ENCODE measurements at regions not wholly inside any gene's neighbourhood (a gene's known extent, or its start where the extent isn't known, plus 50 kb on each side); places are given as distances from the start of the nearest gene placed in this dataset.
A peak's percentile ranks its signal among the peaks of the same experiment; 100 is the strongest.

DNA sequence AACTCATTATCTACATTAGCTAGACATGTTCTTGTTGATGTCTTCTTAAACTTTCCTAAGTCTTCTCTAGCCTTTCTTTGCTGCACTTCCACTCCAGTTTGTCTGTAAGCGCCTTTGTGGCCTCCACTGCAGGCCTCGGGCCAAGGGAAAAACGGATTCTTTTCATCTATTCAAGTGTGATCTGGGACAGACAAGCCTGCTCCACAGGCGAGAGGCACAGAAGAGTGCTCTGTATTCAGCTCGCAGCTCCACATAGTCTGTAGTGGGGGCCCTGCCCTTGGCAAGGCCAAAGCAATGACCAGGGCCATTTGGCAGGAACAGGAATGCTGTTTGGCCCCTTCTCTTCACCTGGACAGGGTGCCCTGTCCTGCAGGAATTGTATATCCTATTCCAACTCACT is 84.1 kb upstream of the BARX2 start:
- peak; percentile 89 for DNase-seq (ENCODE audit: low spot score)

DNA sequence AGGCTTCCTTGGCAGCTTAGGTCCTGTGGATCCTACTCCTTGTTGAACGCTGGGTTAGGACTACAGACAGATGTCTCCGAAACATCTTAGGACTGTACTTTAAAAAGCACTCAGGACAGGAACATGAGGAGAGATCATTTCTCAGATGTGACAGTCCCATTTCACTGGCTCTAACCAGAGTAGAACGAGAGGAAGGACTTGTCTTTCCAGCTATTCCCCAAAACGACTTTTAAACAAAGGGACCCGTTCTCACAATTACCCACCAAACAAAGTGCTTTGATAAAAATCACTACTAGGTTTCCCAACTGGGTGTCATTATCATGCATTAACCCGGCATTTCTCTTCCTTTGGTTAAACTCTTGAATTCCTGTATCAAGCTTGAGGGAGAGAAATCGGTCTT is 84.7 kb upstream of the BARX2 start:
- DNase-seq (ENCODE audit: low spot score), result no peak

DNA sequence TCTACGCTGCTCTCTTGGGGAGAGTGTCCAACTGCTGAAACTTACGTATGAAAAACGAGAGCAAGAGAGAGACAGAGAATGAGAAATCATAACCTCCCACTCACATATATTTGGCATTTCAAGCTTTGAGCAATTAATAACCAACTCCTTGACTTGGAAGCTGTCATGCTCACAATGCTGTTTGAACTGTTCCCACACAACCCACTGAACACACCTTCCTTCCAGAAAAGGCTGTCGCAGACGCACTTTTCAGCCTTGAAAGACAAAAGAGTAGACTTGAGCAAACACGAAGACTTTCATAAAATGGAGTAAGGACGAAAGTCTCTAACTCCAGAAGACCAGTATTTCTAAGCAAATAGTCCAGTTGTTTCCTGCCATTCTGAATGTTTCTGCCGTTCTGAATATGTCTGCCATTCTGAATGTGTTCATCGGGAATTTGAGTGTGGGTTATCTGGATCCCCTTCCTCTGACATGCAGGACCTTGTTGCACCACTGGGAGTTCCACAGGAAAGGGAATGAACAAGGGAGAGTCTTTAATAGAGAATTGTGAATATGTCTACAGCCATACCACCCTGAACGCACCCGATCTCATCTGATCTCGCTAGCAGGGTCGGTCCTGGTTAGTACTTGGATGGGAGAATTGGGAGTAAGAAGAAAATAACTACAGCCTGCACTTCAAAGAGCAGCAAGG is 86.2 kb upstream of the BARX2 start:
- DNase-seq (ENCODE audit: low spot score), result no peak

DNA sequence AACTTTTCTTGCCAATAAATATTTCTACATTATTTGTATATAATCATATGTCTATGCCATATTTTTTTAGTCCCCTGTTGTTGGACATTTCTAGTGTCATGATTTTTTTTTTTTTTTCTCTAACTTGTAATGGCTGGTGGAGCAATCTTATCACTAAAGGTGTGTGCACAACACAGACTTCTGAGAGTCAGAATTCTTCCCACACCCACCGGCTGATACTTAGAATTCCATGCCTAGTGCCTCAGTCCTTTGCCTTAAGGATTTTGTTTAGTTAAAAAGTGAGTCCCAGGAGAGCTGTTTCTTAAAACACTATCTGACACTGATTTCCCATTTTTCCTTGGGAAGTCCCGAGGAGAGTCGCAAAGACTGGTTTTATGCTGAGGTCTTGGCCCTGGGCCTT is 87.7 kb upstream of the BARX2 start:
- no peak for DNase-seq (ENCODE audit: low spot score)

DNA sequence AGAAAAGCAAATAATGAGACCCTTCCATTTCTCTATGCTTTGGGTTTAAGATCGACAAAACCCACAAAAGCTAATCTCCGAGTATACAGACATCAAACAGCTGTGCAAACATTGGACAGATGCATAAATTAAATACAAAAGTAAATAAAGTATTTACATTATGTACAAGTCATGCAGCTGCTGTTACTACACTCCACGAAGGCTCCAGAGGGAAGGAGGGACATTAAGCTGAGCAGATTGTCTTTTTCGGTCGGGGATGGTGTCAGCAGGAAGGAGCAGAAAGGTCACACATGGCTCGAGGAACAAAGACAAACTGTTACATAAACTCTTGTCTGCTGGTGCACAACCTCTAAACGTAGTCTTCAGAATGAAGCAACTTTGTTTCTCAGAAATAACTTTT is 88.8 kb upstream of the BARX2 start:
- DNase-seq (ENCODE audit: low spot score), result no peak

DNA sequence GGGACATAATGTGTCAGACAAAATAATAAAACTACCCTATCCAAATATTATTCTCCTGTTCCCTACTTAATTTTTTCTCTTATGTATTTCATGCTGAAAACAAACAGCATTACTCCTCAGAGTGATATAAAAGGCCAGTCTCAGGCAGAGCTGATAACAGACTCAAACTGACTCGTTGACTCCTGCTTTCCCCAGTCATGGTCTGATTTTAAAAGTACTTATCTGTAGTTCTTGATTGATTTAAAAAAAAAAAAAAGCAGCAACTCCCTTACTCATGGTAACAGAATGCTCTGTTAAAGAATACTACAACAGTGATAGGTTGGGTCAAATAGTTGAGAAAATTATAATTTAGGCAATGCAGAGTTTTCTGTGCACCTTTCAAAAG is 90.3 kb upstream of the BARX2 start:
- no peak for DNase-seq (ENCODE audit: low spot score)

DNA sequence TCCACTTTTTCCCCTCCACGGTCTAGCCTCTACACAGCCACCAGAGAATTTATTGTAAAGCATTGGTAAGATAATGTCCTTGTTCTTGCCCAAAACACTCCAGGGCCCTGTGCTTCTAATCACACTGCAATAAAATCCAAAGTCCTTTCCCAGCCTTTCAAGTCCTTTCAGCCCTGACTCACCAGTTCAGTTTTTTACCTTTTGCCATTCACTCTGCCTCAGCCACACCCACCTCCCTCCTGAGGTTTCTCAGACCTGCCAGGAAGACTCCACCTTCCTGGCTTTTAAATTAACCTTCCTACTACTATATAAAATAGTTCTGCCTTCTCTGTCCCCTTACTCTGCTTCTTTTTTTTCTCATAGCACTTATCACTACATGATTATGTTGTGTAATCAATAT is 91.0 kb upstream of the ARHGAP32 start:
- DNase-seq (ENCODE audit: low spot score), result no peak

DNA sequence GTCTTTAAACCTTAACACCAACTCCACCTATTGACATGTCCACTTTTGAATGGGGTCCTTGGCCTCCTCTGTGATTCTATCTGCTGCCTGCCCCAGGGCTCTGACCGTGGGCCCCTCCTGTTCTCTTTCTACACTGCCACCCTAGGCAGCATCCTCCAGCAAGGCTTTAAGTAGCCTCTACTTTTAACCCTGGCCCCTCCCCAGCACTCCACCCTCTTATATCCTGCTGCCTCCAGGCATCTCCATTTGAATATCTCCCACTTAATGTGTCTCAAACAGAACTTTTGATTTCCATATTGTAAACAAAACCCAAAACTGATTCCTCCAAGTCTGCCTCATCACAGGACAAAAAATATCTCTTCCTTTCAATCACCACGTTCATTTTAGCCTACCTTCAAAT is 90.5 kb upstream of the ARHGAP32 start:
- no peak for DNase-seq (ENCODE audit: low spot score)

DNA sequence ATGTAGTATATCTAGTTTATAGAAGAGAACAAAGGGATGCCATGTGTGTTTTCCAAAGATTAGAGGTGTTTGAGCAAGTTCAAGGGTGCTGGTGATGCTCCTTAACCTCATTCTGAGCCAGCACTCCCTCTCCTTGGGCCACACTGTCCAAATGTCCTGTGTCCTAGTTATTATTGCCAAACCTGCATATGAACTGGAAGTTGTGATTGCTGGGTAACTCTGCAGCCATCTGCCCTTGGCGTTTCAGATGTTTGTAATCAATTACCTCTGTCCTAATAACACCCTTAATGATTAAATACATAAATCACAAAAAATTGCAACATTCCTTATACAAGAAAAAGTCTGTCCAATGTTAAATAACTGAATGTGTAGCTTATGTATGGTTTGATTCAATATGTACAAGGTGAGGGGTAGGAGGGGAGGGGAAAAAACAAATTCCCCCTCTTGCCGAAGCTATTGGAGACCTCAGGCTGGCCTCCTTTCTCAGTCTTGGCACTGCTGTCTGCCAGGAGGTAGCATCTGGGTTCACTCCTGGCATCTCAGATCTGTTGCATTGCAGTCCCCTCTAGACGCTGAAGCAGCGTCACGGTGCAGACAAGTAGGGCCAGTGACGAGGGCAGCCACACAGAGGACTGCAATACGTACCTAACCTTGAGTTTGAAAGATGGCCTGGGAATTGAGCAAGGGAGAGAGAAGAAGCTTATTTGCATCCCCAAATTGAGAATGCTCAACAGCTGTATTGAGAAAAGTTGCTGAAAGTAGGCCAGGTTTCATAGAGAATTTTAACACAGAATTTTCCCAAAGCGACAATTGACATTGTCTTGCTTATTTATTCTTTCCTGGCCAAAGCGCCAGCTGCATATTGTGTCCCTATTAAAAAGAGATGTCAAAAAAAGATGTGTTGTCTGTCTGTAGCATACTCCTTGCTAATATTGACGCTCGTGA is 89.6 kb upstream of the ARHGAP32 start:
- DNase-seq (ENCODE audit: low spot score), result no peak

DNA sequence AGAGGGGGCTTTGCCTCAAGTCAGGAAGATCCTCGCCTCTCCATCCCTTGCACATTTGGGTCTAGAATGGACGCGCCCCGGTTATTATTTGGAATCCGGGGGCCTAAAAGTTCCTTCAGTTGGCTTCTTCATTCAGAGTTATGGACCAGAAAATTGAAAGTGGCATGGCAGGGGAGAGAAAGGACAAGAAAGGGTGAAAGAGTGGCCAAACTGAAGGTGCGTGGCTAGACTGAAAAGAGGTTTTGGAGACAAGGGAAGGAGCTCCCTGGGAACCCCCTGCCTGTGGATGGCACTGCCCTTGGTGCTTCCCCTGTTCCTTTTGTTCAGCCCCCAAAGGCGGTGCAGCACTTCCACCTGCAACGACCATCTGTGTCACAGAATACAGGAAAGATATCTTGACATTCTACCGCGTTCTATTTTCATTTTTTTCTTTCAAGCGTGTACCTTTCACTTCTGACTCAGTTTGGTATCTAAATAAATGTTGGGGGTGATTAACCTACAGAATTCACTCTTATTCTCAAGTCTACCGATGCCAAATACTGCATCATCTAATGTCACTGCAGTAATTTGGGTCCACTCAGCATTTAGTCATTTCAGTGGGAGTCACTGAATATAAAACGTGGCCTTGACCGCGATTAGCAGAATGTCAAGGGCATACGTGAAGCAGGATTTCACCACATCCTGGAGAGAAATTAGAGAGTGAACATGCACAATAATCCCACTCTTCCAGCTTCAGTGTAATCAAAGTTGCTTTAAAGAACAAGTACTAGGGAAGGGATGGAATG is 88.1 kb upstream of the ARHGAP32 start:
- DNase-seq (ENCODE audit: low spot score), result no peak

DNA sequence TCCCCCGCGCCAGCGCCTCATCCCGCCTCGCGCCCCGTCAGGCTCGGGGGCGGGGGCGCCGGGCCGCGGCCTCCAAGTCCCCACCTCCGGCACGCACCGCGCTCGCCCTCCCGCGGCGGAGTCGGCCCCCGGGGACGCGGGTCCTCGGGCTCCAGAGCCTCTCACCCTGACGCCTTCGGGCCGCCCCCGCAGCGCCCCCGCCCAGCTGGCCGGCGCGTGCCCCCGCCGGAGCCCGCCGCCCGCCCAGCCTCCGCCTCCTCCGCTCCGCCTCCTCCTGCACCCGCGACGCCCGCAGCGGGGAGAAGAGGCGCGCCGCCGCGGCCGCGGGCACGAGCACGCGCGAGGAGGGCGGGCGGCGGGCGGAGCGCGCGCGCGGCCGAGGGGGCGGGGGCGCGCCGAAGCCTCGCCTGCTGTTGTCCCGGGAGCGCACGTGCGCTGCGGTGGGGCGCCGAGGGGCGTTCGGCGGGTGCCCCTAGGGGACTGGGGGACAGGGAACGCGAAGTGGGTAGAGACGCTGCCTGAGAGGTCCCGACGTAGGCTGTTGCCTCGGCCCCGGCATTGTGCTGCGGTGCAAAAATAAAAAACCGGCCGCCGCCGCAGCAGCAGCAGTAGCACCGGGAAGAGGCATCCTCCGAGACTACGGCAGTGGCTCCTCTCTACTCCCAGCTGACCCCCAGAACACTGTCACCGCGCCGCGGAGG is 87.4 kb upstream of the ARHGAP32 start:
- peak; percentile 85 for DNase-seq (ENCODE audit: low spot score)

DNA sequence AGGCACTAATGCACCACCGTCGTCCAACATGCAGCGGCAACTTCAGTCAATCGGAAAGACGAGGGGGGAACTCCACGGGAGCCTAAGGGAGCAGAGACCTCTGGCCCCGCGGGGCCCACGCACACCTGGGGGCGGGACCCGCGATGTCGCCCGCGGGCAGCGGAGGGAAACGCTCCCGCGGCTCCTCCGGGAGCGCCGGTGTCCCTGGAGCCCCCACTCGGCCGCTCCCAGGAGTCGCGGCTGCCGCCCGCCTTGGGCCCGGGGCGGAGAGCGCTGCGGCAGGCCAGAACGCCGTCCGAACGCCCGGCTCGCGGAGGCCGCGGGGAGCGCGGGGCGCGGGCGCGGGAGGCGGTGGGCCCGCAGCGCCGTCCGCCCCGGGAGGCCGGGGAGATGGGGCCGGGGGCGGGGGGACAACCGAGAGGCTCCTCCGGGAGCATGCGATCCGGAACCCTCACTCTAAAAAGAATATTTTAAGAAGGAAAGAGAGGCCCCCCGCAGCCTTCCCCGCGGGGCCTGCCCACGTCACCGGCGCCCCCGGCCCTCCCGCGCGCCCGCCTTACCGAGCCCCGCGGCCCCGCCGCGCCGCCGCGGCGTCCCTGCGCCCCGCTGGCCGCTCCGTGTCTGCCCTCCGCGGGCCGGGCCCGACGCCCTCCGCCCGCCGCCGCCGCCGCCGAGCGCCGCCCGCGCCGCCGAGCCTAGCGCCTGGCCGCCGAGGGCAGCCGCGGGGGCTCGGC is 86.6 kb upstream of the ARHGAP32 start:
- DNase-seq (ENCODE audit: low spot score), result no peak

DNA sequence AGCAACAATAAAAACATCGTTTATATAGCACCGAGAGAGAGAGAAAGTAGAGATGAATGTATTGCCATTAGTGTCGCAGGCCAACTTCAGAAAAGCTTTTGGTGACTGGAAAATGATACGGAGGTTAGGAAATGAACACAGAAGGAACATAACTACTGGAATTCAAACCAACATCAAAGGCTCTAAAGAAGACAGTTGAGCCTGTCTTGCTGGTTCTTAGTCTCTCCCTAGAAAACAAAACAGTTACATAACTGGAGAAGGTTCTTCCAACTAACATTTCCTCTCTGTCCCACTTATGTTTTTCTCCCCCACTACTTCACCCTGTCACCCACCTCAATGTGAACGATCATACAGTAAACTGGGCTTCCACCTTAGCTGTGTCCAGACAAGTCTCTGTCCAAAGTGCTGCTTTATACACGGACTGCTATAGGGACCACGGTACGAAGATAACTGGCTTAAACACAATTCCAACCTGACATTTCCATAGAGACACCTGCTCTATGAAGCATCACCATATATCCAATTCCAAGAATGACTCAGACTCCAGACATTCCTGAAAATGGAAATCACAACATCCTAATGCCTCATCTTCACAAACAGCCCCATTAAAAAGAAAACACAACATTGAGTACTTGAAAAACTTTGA is 85.2 kb upstream of the ARHGAP32 start:
- no peak for DNase-seq (ENCODE audit: low spot score)

DNA sequence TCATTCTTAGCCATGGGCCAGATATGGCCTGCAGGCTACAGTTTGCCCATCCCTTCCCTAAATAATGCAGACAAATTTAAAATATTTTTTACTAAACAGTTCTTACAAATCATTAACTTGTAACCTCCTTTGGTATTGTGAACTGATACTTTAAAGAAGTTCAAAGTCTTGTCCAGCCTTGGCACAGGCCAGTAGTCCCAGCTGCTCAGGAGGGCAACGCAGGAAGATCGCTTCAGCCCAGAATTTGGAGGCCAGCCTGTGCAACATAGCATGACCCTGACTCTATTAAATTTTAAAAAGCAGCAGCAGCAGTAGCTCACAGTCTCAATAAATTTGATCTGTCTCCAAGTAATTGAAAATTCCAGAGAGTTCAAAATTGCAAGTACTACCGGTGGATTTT is 83.7 kb upstream of the ARHGAP32 start:
- no peak for DNase-seq (ENCODE audit: low spot score)

DNA sequence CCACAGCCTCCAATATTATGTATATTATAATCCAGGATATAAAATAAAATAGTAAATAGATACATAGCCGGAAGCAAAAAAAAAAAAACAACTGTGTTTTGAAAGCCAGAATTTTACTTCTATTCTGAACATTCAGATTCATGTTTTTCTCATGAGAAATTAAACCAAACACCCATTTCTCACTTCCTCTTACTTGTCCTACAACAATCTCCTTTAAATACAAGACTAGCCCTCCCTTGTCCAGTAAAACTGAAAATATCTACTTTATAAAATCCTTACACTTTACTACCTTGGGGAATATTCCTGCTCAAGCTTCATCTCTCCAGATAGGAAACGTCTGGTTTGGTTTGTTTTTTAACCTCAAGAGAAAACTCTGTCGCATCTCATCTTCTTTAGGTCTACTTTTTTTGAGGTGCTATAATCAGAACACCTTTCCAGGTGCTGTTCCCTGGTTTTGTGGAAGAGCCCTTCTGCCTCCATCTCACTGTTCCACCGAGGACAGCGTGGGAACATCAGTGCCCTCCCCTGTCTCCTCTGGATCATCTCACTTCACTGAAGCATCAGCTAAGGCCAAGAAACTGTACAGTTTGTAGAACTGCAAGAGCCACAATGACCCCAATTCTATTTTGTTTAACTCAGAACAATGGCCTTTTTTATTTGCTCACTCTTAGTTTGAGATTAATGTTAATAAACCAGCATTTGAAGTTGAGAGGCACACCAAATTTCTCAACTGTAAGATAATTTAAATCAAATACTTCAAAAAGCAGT is 82.0 kb upstream of the ARHGAP32 start:
- DNase-seq (ENCODE audit: low spot score), result no peak

DNA sequence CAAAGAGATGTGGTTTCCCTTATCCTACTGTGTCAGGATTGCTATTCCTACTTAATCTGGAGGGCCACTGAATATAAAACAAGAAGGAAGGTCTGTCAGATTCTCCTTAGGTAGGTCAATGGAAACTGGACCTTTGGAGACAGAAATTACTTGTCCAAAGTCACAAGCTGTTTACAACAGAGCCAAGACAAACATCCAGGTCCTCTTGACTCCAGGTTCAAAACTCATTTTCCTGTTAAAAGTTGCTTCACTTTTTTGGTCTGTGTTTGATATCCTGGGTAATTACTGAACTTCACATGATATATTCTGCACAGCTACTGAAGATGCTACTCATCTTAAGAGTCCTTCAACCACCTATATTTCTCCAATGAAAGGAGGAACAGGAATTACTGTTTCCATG is 81.2 kb upstream of the ARHGAP32 start:
- DNase-seq (ENCODE audit: low spot score), result no peak

DNA sequence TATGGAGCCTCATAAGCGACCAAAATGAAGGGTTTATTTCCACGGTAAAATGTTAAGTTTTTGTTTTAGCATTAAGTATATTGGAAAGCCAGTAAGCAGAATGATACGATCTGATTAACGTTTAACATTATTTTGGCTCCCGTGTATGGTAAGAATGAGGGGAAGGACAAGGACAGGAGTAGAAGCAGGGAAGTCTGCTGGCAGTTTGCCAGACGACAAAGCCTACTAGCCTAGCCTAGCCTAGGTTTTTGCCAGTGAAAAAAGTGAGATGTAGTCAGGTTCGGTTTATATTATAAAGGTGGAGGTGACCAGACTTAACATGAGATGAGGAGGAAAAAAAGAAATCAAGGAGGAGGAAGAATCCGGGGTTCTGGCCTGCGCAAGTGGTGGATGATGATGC is 78.9 kb upstream of the ARHGAP32 start:
- no peak for DNase-seq (ENCODE audit: low spot score)

DNA sequence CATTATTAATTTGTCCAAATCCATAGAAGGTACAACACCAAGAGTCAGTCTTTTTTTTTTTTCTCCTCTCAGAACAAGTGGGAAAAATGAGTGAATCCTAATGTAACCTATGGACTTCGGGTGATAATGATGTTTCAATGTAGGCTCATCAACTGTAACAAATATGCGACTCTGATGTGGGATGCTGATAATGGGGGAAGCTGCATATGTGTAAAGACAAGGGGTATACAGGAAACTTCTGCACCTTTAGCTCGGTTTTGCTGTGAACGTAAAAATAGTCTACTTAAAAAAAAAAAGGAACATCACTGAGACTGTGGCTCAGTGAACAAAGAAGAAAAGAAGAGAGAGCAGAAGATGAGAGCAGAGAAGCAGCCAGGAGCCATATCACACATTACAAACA is 78.3 kb upstream of the ARHGAP32 start:
- DNase-seq (ENCODE audit: low spot score), result no peak

DNA sequence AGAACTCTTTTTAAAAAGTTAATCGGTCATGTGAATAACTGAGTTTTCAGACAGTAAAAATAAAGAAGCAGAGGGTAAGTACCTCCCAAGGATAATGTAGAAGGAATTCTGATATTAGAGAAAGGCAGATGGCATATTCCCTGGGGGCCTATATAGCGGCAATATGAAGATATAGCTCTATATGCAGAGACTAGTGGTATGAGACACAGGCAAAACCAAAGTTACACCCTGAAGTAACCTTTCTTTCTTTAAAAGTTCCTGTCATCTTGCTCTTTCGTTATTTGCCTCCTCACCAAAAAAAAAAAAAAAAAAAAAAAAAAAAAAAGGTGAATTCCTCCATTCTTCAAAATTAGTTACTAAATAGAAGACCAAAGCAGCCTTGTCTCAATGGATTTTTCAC is 76.2 kb upstream of the ARHGAP32 start:
- no peak for DNase-seq (ENCODE audit: low spot score)

DNA sequence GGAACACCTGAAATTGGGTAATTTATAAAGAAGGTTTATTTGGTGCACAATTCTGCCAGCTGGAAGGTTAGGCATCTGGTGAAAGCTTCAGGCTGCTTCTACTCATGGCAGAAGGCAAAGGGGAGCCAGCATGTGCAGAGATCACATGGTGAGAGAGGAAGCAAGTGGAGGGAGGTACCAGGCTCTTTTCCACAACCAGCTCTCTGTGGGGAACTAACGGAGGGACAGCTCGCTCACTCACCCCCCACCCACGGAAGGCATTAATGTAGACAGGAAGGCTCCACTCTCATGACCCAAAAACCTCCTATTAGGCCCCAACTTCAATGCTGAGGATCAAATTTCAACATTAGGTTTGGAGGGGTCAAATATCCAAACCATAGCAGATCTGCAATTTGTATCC is 75.6 kb upstream of the ARHGAP32 start:
- DNase-seq (ENCODE audit: low spot score), result no peak

Data from globus pallidus (tissue), 1 donor.